GM12891 (cell line): ENCODE measurements at regions not wholly inside any gene's neighbourhood (a gene's known extent, or its start where the extent isn't known, plus 50 kb on each side); places are given as distances from the start of the nearest gene placed in this dataset.

Source experiments
- PAX5 ChIP-seq: IDR thresholded peaks from 2 replicates; pipeline ENCODE4 v1.6.1; 2011; ENCODE audit warnings: low read length, moderate library complexity, mild to moderate bottlenecking; ENCODE audit not compliant: insufficient read depth, severe bottlenecking
- POLR2A ChIP-seq: IDR thresholded peaks from 2 replicates; pipeline ENCODE4 v1.6.1; 2011; ENCODE audit warnings: low read depth, low read length, control low read depth
- POLR2AphosphoS5 ChIP-seq: IDR thresholded peaks from 2 replicates; pipeline ENCODE4 v1.6.1; 2011; ENCODE audit warnings: low read depth, low read length, control low read depth
- POU2F2 ChIP-seq: IDR thresholded peaks from 2 replicates; pipeline ENCODE4 v1.6.1; 2011; ENCODE audit warnings: low read depth, mild to moderate bottlenecking, control low read depth, low read length, moderate library complexity
- SPI1 ChIP-seq: IDR thresholded peaks from 2 replicates; pipeline ENCODE4 v1.6.1; 2011; ENCODE audit warnings: low read depth, low read length, control low read depth
- TAF1 ChIP-seq: IDR thresholded peaks from 2 replicates; pipeline ENCODE4 v1.6.1; 2011; ENCODE audit warnings: low read depth, low read length, control low read depth

DNA sequence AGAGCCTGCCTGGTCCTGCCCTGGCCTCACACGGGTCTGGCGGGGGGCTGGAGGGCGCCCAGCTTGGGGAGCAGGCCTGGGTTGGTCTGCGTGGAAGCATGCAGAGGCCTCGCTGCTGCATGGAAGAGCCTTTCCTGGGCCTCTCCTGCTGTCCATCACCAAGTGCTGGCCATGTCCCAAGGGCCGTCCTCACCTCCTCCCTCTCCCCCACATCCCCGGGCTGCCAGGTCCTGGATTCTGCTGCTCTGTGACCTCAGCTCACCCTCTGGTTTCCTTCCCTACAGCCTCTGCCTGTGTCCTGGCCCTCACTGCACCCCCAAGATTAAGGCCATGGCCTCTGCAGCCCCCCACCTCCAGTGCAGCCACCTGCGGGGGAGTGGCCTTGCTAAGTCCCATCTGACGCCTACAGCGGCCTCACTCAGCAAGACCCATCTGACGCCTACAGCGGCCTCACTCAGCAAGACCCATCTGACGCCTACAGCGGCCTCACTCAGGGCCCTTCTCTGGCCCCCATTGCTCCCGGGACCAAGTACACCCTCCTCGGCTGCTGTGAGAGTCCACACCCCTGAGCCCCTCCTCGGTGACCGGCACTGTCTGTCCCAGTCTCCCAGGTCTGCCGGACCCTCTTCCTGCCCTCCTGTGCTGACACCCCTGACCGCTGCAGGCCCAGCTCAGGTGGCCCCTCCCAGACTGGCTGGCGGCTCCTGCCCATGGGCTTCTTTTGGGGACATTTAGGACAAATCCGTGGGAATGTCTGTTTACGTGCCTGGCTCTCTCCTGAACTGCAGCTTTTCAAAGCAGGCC is 119.5 kb upstream of the B3GAT1 start:
- no peak for TF ChIP-seq POLR2A
- TF ChIP-seq PAX5, result no peak
- TF ChIP-seq TAF1, result no peak
- TF ChIP-seq POLR2AphosphoS5, result no peak
- no peak for TF ChIP-seq SPI1
- TF ChIP-seq POU2F2, result no peak
